Mucosa of descending colon (tissue), 3 donors: ENCODE measurements at regions not wholly inside any gene's neighbourhood (a gene's known extent, or its start where the extent isn't known, plus 50 kb on each side); places are given as distances from the start of the nearest gene placed in this dataset.

Experiments
- ATAC-seq: fragments of 200-7000 bp; cut with Tn5 transposase; one replicate; pipeline ENCODE4 v1.9.1; 2020; ENCODE audit warnings: mild to moderate bottlenecking, moderate library complexity
- DNase-seq, 3 donors: peaks; one replicate each; pipeline ENCODE4 v3.0.0-alpha.2; 2020
- H3K36me3 ChIP-seq: fragments of 200-600 bp; one replicate; pipeline ENCODE4 v1.8.0; 2021; ENCODE audit warnings: low read depth, mild to moderate bottlenecking
- H3K4me1 ChIP-seq: fragments of 200-600 bp; one replicate; pipeline ENCODE4 v1.8.0; 2021; ENCODE audit warnings: low read depth, mild to moderate bottlenecking
- H3K4me3 ChIP-seq: fragments of 200-600 bp; one replicate; pipeline ENCODE4 v1.8.0; 2021; ENCODE audit warnings: mild to moderate bottlenecking
- H3K9me3 ChIP-seq: fragments of 200-600 bp; one replicate; pipeline ENCODE4 v1.8.0; 2021; ENCODE audit warnings: mild to moderate bottlenecking
- intact Hi-C, 2 donors: fragments of 100-400 bp; cut with DNase I in 1 of 2; cut with micrococcal nuclease in 1 of 2; formaldehyde crosslinking; loops; one replicate each; pipeline versions ENCODE4 v1.11.0 to v1.11.1; 2022; cut with DNase I, micrococcal nuclease
- TF ChIP-seq, protein P1 (sequence below): fragments of 200-600 bp; IDR thresholded peaks from one replicate; pipeline ENCODE4 v1.8.0; 2022; ENCODE audit warnings: antibody characterized with exemption, mild to moderate bottlenecking
- donor health status: DM: no; HTN: no; CAD: no; lungs with moderate emphysema.
- donor health status: DM: no; HTN: no; CAD: no.
- donor health status: DM: no; HTN: yes; CAD: no.

- H3K9me3 ChIP-seq: no peaks in the 10 kb centered on the region
- DNase-seq (no peak), ATAC-seq (no peak)
- no peaks in the 10 kb centered on the region for H3K36me3 ChIP-seq
- TF ChIP-seq, protein P1, sequence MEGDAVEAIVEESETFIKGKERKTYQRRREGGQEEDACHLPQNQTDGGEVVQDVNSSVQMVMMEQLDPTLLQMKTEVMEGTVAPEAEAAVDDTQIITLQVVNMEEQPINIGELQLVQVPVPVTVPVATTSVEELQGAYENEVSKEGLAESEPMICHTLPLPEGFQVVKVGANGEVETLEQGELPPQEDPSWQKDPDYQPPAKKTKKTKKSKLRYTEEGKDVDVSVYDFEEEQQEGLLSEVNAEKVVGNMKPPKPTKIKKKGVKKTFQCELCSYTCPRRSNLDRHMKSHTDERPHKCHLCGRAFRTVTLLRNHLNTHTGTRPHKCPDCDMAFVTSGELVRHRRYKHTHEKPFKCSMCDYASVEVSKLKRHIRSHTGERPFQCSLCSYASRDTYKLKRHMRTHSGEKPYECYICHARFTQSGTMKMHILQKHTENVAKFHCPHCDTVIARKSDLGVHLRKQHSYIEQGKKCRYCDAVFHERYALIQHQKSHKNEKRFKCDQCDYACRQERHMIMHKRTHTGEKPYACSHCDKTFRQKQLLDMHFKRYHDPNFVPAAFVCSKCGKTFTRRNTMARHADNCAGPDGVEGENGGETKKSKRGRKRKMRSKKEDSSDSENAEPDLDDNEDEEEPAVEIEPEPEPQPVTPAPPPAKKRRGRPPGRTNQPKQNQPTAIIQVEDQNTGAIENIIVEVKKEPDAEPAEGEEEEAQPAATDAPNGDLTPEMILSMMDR: no peak
- H3K4me1 ChIP-seq: no peaks in the 10 kb centered on the region
- H3K4me3 ChIP-seq: no peak overlapping the region
- intact Hi-C loops: no loop called here
Measured at GRCh38 chr13:42681326-42682100, 99.9 kb upstream of the FAM216B start.

DNA sequence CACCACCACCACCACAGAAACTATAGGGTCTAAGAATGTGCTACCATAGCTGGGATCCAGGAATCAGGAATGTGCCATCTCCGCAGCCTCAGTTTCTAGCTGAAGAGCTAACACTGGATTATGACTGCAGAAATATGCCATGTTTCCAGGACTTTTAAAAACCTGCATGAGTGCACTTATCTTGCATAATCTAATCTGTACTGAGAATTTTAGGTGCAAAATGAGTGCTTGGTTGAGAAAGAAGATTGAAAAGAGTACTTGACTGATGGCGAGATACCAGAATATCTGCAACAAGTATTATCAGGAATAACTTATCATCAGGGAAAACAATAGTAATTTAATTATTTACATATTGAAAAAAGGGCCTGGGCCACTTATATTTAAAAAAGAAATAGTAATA is 97.2 kb upstream of the FAM216B start:
- no peaks in the 10 kb centered on the region for H3K36me3 ChIP-seq
- H3K4me3 ChIP-seq: no peak overlapping the region
- no peaks in the 10 kb centered on the region for H3K4me1 ChIP-seq
- intact Hi-C loops: no loop called here
- no peaks in the 10 kb centered on the region for H3K9me3 ChIP-seq
- DNase-seq: no peak
- ATAC-seq: no peak
- TF ChIP-seq, protein P1: no peak

- TF ChIP-seq, protein P1: no peak
- H3K36me3 ChIP-seq: no peaks in the 10 kb centered on the region
- H3K4me1 ChIP-seq: no peaks in the 10 kb centered on the region
- H3K4me3 ChIP-seq: no peak overlapping the region
- H3K9me3 ChIP-seq: no peaks in the 10 kb centered on the region
- intact Hi-C loops: no loop called here
- ATAC-seq (no peak), DNase-seq (no peak)
Measured at GRCh38 chr13:42685751-42686150, 95.6 kb upstream of the FAM216B start.

DNA sequence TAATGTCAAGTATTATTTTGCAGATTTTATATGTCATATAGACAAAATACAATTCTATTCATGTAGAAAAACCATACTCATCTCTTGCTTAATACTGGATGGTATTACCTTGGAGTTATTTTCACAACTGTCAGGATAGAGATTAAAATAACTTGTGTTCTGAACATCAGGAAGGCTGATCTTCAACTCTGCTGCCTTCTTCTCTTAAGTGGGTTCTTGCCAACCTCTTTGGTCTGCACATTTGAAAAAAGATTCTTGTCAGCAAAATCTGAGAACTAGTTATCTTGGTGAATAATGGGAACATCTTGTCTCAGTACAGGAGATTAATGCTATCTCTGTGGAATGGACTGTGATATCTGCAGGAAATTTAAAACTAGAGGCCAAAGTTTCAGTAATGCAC is 95.2 kb upstream of the FAM216B start:
- intact Hi-C loops: no loop called here
- DNase-seq (no peak), ATAC-seq (no peak)
- Histone ChIP-seq H3K36me3 (no peaks in the 10 kb centered on the region), H3K4me3 (no peak overlapping the region), H3K9me3 (no peaks in the 10 kb centered on the region), H3K4me1 (no peaks in the 10 kb centered on the region)
- TF ChIP-seq, protein P1: no peak

- ATAC-seq: no peak
Measured at GRCh38 chr13:42688821-42689220, 92.6 kb upstream of the FAM216B start.

More at GRCh38 chr13:42688821-42689220, 92.6 kb upstream of the FAM216B start:
- Histone ChIP-seq H3K9me3 (no peaks in the 10 kb centered on the region), H3K4me1 (no peaks in the 10 kb centered on the region), H3K4me3 (no peak overlapping the region), H3K36me3 (no peaks in the 10 kb centered on the region)
- intact Hi-C loops: no loop called here
- no peak for DNase-seq
- TF ChIP-seq, protein P1: no peak
